ENCODE measurements at regions not wholly inside any gene's neighbourhood (a gene's known extent, or its start where the extent isn't known, plus 50 kb on each side); places are given as distances from the start of the nearest gene placed in this dataset.

- TF ChIP-seq GLIS3 (CRISPR knock-in tag; IDR thresholded peaks at IDR 0.05) (no peak), ZFP3 (CRISPR knock-in tag; IDR thresholded peaks at IDR 0.05) (no peak), TCF4 (CRISPR knock-in tag; IDR thresholded peaks at IDR 0.05; ENCODE audit: borderline replicate concordance) (no peak), ZNF565 (CRISPR knock-in tag; conservative IDR thresholded peaks at IDR 0.05; ENCODE audit: low read depth) (no peak), ZNF70 (CRISPR knock-in tag; IDR thresholded peaks at IDR 0.05) (no peak), CREB5 (CRISPR knock-in tag; IDR thresholded peaks at IDR 0.05; ENCODE audit: low read depth) (no peak), CSDC2 (CRISPR knock-in tag; IDR thresholded peaks at IDR 0.05) (no peak), ZNF8 (CRISPR knock-in tag; IDR thresholded peaks at IDR 0.05) (no peak), PATZ1 (CRISPR knock-in tag; IDR thresholded peaks at IDR 0.05; ENCODE audit: borderline replicate concordance) (no peak), RARB (CRISPR knock-in tag; IDR thresholded peaks at IDR 0.05) (no peak), POU6F1 (CRISPR knock-in tag; IDR thresholded peaks at IDR 0.05; ENCODE audit: borderline replicate concordance, low read depth) (no peak)
These were observed 1574.3 kb upstream of the PABPC4L start for GRCh38 chr4:135775909-135776308.

Measured in SK-N-SH treated with all-trans-retinoic acid at 6 μM for 48 hours (cell line).